Stimulated activated CD8-positive, alpha-beta memory T cell treated with anti-CD3 and anti-CD28 coated beads, Interleukin-4, amount 100 ng/mL, for 48 hours (primary cell): ENCODE measurements at regions not wholly inside any gene's neighbourhood (a gene's known extent, or its start where the extent isn't known, plus 50 kb on each side); places are given as distances from the start of the nearest gene placed in this dataset.

Experiments used
- DNase-seq: peaks from one replicate; pipeline ENCODE4 v3.0.0-alpha.2; 2020

- no peak for DNase-seq
These were observed 493.5 kb upstream of the PRKX start for GRCh38 chrX:4206941-4207340.

- no peak for DNase-seq
These were observed 484.5 kb upstream of the PRKX start for GRCh38 chrX:4197971-4198370.

GRCh38 chrX:4193500-4194155, 480.2 kb upstream of the PRKX start:
- DNase-seq: no peak

GRCh38 chrX:4186331-4186730, 472.9 kb upstream of the PRKX start:
- DNase-seq: no peak

- DNase-seq: no peak
These were observed 471.6 kb upstream of the PRKX start for GRCh38 chrX:4185086-4185485.

- no peak for DNase-seq
These were observed 469.0 kb upstream of the PRKX start for GRCh38 chrX:4182408-4182806.

GRCh38 chrX:4181782-4182407, 468.4 kb upstream of the PRKX start:
- DNase-seq: no peak

GRCh38 chrX:4179031-4179430, 465.6 kb upstream of the PRKX start:
- DNase-seq: no peak

GRCh38 chrX:4175221-4175620, 461.8 kb upstream of the PRKX start:
- DNase-seq: no peak

- no peak for DNase-seq
These were observed 460.3 kb upstream of the PRKX start for GRCh38 chrX:4173743-4174142.

GRCh38 chrX:4151798-4152197, 438.3 kb upstream of the PRKX start:
- no peak for DNase-seq

- no peak for DNase-seq
These were observed 436.8 kb upstream of the PRKX start for GRCh38 chrX:4150259-4150658.

- DNase-seq: no peak
These were observed 416.2 kb upstream of the PRKX start for GRCh38 chrX:4129626-4130025.

GRCh38 chrX:4118666-4119530, 405.4 kb upstream of the PRKX start:
- no peak for DNase-seq

- no peak for DNase-seq
These were observed 397.5 kb upstream of the PRKX start for GRCh38 chrX:4110964-4111363.

GRCh38 chrX:4094926-4095325, 381.5 kb upstream of the PRKX start:
- DNase-seq: no peak

GRCh38 chrX:4091046-4091760, 377.8 kb upstream of the PRKX start:
- no peak for DNase-seq

- no peak for DNase-seq
These were observed 346.4 kb upstream of the PRKX start for GRCh38 chrX:4059893-4060292.

- no peak for DNase-seq
These were observed 330.5 kb upstream of the PRKX start for GRCh38 chrX:4043951-4044350.

GRCh38 chrX:4035874-4036273, 322.4 kb upstream of the PRKX start:
- no peak for DNase-seq

- no peak for DNase-seq
These were observed 314.7 kb upstream of the PRKX start for GRCh38 chrX:4028151-4028550.

GRCh38 chrX:4005281-4005680, 291.8 kb upstream of the PRKX start:
- DNase-seq: no peak

GRCh38 chrX:4004822-4005221, 291.4 kb upstream of the PRKX start:
- DNase-seq: no peak
